SK-N-SH (cell line): ENCODE measurements at regions not wholly inside any gene's neighbourhood (a gene's known extent, or its start where the extent isn't known, plus 50 kb on each side); places are given as distances from the start of the nearest gene placed in this dataset.

Source experiments
- CTCF ChIA-PET: fragments of 300-600, 350-600 bp; formaldehyde crosslinking; extraction: SDS; loops from one replicate; lab custom pipeline; 2021; lab: Yijun Ruan, JAX
- POLR2A ChIA-PET: fragments of 350-600 bp; sonication (Branson Sonifier 250); formaldehyde crosslinking; extraction: SDS; loops from one replicate; lab custom pipeline; 2020; ENCODE audit warnings: antibody characterized with exemption, inconsistent platforms; lab: Yijun Ruan, JAX
- DNase-seq: peaks from one replicate; pipeline ENCODE4 v3.0.0; 2012
- H2AFZ ChIP-seq: fragments of 200-600 bp; sonication (generic); 2 replicates; pipeline ENCODE4 v1.8.1; 2016; ENCODE audit warnings: antibody characterized with exemption, mild to moderate bottlenecking, low read depth
- H3F3A ChIP-seq: fragments of 200-600 bp; sonication (generic); replicated peaks from 2 replicates; pipeline ENCODE3; 2016; ENCODE audit warnings: antibody characterized with exemption, mild to moderate bottlenecking; ENCODE audit not compliant: insufficient read depth
- H3K27ac ChIP-seq, 2 experiments: fragments of 200-500 bp in 1 of 2; fragments of 200-600 bp in 1 of 2; sonication (Bioruptor generic) in 1 of 2; sonication (generic), shearing (Covaris generic) in 1 of 2; 2 replicates each; pipeline versions ENCODE4 v1.5.1 to v1.6.1; 2014 to 2016; ENCODE audit warnings: low read depth in 2 of 2, inconsistent platforms in 1 of 2, low read length in 1 of 2, mild to moderate bottlenecking in 1 of 2, mixed read lengths in 1 of 2
- H3K27me3 ChIP-seq: fragments of 200-600 bp; sonication (generic), shearing (Covaris generic); 2 replicates; pipeline ENCODE4 v1.6.1; 2016; ENCODE audit warnings: mixed run types; ENCODE audit not compliant: insufficient read depth
- H3K36me3 ChIP-seq, 2 experiments: fragments of 200-500 bp in 1 of 2; fragments of 200-600 bp in 1 of 2; sonication (Bioruptor generic) in 1 of 2; sonication (generic) in 1 of 2; replicated peaks in 1 of 2; 2 replicates each; pipeline versions ENCODE3 to v1.5.1; 2014 to 2016; ENCODE audit warnings: low read length in 1 of 2, mild to moderate bottlenecking in 1 of 2; ENCODE audit not compliant: insufficient read depth in 2 of 2, control insufficient read depth in 1 of 2
- H3K4me1 ChIP-seq, 2 experiments: fragments of 200-500 bp in 1 of 2; fragments of 200-600 bp in 1 of 2; sonication (Bioruptor generic) in 1 of 2; sonication (generic), shearing (Covaris generic) in 1 of 2; 2 replicates each; pipeline versions ENCODE4 v1.5.1 to v1.6.1; 2014 to 2016; ENCODE audit warnings: low read depth in 1 of 2, low read length in 1 of 2, mixed run types in 1 of 2; ENCODE audit not compliant: insufficient read depth in 2 of 2, control insufficient read depth in 1 of 2
- H3K4me2 ChIP-seq: fragments of 200-600 bp; sonication (generic), shearing (Covaris generic); 2 replicates; pipeline ENCODE4 v1.6.1; 2017; ENCODE audit warnings: mixed run types
- H3K4me3 ChIP-seq, 2 experiments: fragments of 200-500 bp in 1 of 2; fragments of 200-600 bp in 1 of 2; sonication (Bioruptor generic) in 1 of 2; sonication (generic), shearing (Covaris generic) in 1 of 2; 2 replicates each; pipeline versions ENCODE4 v1.5.1 to v1.8.1; 2014 to 2016; ENCODE audit warnings: low read depth in 2 of 2, inconsistent platforms in 1 of 2, low read length in 1 of 2, mild to moderate bottlenecking in 1 of 2, mixed read lengths in 1 of 2, moderate library complexity in 1 of 2
- H3K79me2 ChIP-seq: fragments of 200-600 bp; sonication (generic); 2 replicates; pipeline ENCODE4 v1.8.1; 2017; ENCODE audit warnings: mild to moderate bottlenecking; ENCODE audit not compliant: insufficient read depth
- H3K9ac ChIP-seq: fragments of 200-600 bp; sonication (generic); 2 replicates; pipeline ENCODE4 v1.6.1; 2017; ENCODE audit warnings: mixed run types
- H3K9me2 ChIP-seq: fragments of 200-600 bp; sonication (generic); 2 replicates; pipeline ENCODE4 v1.6.1; 2017; ENCODE audit warnings: mixed run types
- H3K9me3 ChIP-seq: fragments of 200-600 bp; sonication (generic); 2 replicates; pipeline ENCODE4 v1.6.1; 2017; ENCODE audit warnings: mixed run types, mild to moderate bottlenecking, moderate library complexity
- H4K20me1 ChIP-seq: fragments of 200-600 bp; sonication (generic); 2 replicates; pipeline ENCODE4 v1.6.1; 2017; ENCODE audit warnings: mild to moderate bottlenecking, mixed run types; ENCODE audit not compliant: insufficient read depth
- CHD2 ChIP-seq: fragments of 150-350 bp; IDR thresholded peaks from 2 replicates; pipeline ENCODE4 v1.6.1; 2018; ENCODE audit warnings: low read length; ENCODE audit not compliant: partially characterized antibody
- ELF1 ChIP-seq: IDR thresholded peaks from 2 replicates; pipeline ENCODE4 v1.4.0; 2012
- FOXM1 ChIP-seq: IDR thresholded peaks from 2 replicates; pipeline ENCODE4 v1.4.0; 2012; ENCODE audit warnings: low read depth, mild to moderate bottlenecking
- IRF3 ChIP-seq: fragments of 150-350 bp; IDR thresholded peaks from 2 replicates; pipeline ENCODE4 v1.6.1; 2016; ENCODE audit warnings: mild to moderate bottlenecking, low read depth, low read length
- JUND ChIP-seq: IDR thresholded peaks from 2 replicates; pipeline ENCODE4 v1.4.0; 2012
- MEF2A ChIP-seq: IDR thresholded peaks from 2 replicates; pipeline ENCODE4 v1.4.0; 2012; ENCODE audit warnings: low read depth, borderline replicate concordance
- NFIC ChIP-seq: IDR thresholded peaks from 2 replicates; pipeline ENCODE4 v1.4.0; 2012; ENCODE audit warnings: borderline replicate concordance
- PBX3 ChIP-seq: IDR thresholded peaks from 2 replicates; pipeline ENCODE4; 2012
- RXRA ChIP-seq: IDR thresholded peaks from 2 replicates; pipeline ENCODE4 v1.4.0; 2012; ENCODE audit warnings: low read depth, mild to moderate bottlenecking, borderline replicate concordance
- SIN3A ChIP-seq: IDR thresholded peaks from 2 replicates; pipeline ENCODE4 v1.6.1; 2012; ENCODE audit warnings: low read depth, mild to moderate bottlenecking, low read length, moderate library complexity, borderline replicate concordance
- TCF12 ChIP-seq: IDR thresholded peaks from 2 replicates; pipeline ENCODE4 v1.4.0; 2012
- WGBS: methylation state at CpG from one replicate; pipeline ENCODE4 v1.1.6; 2017; ENCODE audit warnings: low lambda C conversion rate; 5-methylcytosine and 5-hydroxymethylcytosine counted together
- TF ChIP-seq, protein P1 (sequence below): IDR thresholded peaks from 2 replicates; pipeline ENCODE4 v1.4.0; 2012; ENCODE audit warnings: low read depth
- TF ChIP-seq, protein P2 (sequence below): IDR thresholded peaks from 2 replicates; pipeline ENCODE4 v1.6.1; 2012; ENCODE audit warnings: mild to moderate bottlenecking, low read depth, low read length, moderate library complexity

DNA sequence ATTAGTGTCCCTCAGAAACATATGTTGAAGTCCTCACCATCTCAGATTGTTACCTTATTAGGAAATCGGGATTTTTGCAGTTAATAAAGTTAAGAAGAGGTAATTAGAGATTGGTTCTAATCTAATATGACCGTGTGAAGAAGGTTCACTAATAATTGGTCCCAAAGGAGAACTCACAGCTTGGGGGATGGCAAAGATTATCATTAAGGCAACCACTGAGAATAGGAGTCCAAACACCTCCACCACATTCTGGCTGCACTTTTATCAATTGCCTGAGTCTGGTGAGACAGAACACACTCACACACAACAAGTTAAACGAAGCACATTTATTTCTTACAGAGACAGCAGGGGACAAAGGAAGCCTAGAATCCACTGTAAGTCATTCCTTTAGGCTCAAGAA, 94.9 kb upstream of the PRDM9 start:
- H3K4me2 ChIP-seq = no peak overlapping the region
- peaks cover 7% of the 10 kb centered on the region; the same call in 1 of the 2 replicates for H3K27me3 ChIP-seq
- H3F3A ChIP-seq = no peaks in the 10 kb centered on the region
- no peak overlapping the region for H3K9ac ChIP-seq
- TF ChIP-seq, protein P1, sequence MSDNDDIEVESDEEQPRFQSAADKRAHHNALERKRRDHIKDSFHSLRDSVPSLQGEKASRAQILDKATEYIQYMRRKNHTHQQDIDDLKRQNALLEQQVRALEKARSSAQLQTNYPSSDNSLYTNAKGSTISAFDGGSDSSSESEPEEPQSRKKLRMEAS = no peak
- no peak for TF ChIP-seq NFIC
- no peak for TF ChIP-seq RXRA
- TF ChIP-seq SIN3A = no peak
- TF ChIP-seq FOXM1 = no peak
- no peak for TF ChIP-seq ELF1
- no peak for TF ChIP-seq PBX3
- TF ChIP-seq, protein P2, sequence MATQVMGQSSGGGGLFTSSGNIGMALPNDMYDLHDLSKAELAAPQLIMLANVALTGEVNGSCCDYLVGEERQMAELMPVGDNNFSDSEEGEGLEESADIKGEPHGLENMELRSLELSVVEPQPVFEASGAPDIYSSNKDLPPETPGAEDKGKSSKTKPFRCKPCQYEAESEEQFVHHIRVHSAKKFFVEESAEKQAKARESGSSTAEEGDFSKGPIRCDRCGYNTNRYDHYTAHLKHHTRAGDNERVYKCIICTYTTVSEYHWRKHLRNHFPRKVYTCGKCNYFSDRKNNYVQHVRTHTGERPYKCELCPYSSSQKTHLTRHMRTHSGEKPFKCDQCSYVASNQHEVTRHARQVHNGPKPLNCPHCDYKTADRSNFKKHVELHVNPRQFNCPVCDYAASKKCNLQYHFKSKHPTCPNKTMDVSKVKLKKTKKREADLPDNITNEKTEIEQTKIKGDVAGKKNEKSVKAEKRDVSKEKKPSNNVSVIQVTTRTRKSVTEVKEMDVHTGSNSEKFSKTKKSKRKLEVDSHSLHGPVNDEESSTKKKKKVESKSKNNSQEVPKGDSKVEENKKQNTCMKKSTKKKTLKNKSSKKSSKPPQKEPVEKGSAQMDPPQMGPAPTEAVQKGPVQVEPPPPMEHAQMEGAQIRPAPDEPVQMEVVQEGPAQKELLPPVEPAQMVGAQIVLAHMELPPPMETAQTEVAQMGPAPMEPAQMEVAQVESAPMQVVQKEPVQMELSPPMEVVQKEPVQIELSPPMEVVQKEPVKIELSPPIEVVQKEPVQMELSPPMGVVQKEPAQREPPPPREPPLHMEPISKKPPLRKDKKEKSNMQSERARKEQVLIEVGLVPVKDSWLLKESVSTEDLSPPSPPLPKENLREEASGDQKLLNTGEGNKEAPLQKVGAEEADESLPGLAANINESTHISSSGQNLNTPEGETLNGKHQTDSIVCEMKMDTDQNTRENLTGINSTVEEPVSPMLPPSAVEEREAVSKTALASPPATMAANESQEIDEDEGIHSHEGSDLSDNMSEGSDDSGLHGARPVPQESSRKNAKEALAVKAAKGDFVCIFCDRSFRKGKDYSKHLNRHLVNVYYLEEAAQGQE = no peak
- TF ChIP-seq MEF2A = no peak
- no peaks in the 10 kb centered on the region for H3K9me2 ChIP-seq
- no peak overlapping the region for H2AFZ ChIP-seq
- 5% methylated on average over 3 of the region's 3 CpGs for WGBS
- no peaks in the 10 kb centered on the region for H3K9me3 ChIP-seq
- H3K4me3 ChIP-seq = no peak overlapping the region
- ChIA-PET CTCF (no interaction called here), POLR2A (no interaction called here)
- H3K36me3 ChIP-seq = no peaks in the 10 kb centered on the region
- H3K4me1 ChIP-seq = no peaks in the 10 kb centered on the region
- no peaks in the 10 kb centered on the region for H3K79me2 ChIP-seq
- no peak for DNase-seq
- H4K20me1 ChIP-seq = no peaks in the 10 kb centered on the region
- no peak overlapping the region for H3K27ac ChIP-seq

- TF ChIP-seq ELF1 (no peak), JUND (no peak), TCF12 (no peak), CHD2 (no peak), IRF3 (no peak)
- CTCF ChIA-PET = no interaction called here
Observed at GRCh38 chr5:23411994-23412393, 95.4 kb upstream of the PRDM9 start.

More at GRCh38 chr5:23411994-23412393, 95.4 kb upstream of the PRDM9 start:
- no peaks in the 10 kb centered on the region for H3K4me1 ChIP-seq
- DNase-seq = no peak
- H3K9ac ChIP-seq = no peak overlapping the region
- no peaks in the 10 kb centered on the region for H3K36me3 ChIP-seq
- POLR2A ChIA-PET = no interaction called here
- peaks cover 7% of the 10 kb centered on the region; the same call in 1 of the 2 replicates for H3K27me3 ChIP-seq
- no peak overlapping the region for H3K4me3 ChIP-seq
- H3K4me2 ChIP-seq = peak overlapping the region; percentile 47; the same call in 1 of the 2 replicates
- H3K9me3 ChIP-seq = no peaks in the 10 kb centered on the region
- H3K27ac ChIP-seq = no peak overlapping the region
- no peak overlapping the region for H2AFZ ChIP-seq
- no peaks in the 10 kb centered on the region for H3K9me2 ChIP-seq
- H3K79me2 ChIP-seq = no peaks in the 10 kb centered on the region
- H3F3A ChIP-seq = no peaks in the 10 kb centered on the region
- no peaks in the 10 kb centered on the region for H4K20me1 ChIP-seq
- WGBS = 0% methylated on average over 2 of the region's 2 CpGs
